Spleen (tissue), 7 donors: ENCODE measurements at regions not wholly inside any gene's neighbourhood (a gene's known extent, or its start where the extent isn't known, plus 50 kb on each side); places are given as distances from the start of the nearest gene placed in this dataset.

Source experiments
- POLR2A ChIP-seq, 3 donors: fragments of 450-650 bp; IDR thresholded peaks; one replicate each; pipeline ENCODE4 v1.5.1; 2017; ENCODE audit warnings: antibody characterized with exemption in 3 of 3, mild to moderate bottlenecking in 1 of 3
- POLR2AphosphoS5 ChIP-seq, 3 donors: sonication (generic); formaldehyde crosslinking; IDR thresholded peaks; one replicate each; pipeline ENCODE4 v1.5.1; 2017; ENCODE audit warnings: antibody characterized with exemption in 3 of 3
- TF ChIP-seq, protein P1 (sequence below), 11 experiments: fragments of 200-600 bp in 7 of 11; fragments of 450-650 bp in 4 of 11; sonication (generic) in 4 of 11; IDR thresholded peaks in 8 of 11; conservative IDR thresholded peaks in 3 of 11; 1 replicate in 7 of 11; 2 replicates in 4 of 11; pipeline versions ENCODE4 v1.4.0 to v1.8.0; 2016 to 2021; ENCODE audit warnings: antibody characterized with exemption in 11 of 11, inconsistent platforms in 4 of 11, mild to moderate bottlenecking in 1 of 11
- donor health status: DM: no; HTN: no; CAD: no; lungs with moderate emphysema.
- donor health status: DM: no; HTN: no; CAD: no.
- donor health status: DM: no; HTN: no; CAD: no.

DNA sequence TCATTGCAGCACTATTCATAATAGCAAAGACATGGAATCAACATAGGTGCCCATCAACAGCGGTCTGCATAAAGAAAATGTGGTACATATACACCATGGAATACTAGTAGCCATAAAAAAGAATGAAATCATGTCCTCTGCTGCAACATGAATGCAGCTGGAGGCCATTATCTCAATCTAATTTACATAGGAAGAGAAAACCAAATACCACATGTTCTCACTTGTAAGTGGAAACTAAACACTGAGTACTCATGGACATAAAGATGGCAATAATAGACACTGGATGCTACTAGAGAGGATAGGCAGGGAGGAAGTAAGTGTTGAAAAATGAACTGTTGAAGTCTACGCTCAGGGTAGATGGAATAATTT lies 203.9 kb upstream of the CDH9 start:
- TF ChIP-seq POLR2AphosphoS5 (IDR thresholded peaks at IDR 0.05) (no peak), POLR2A (IDR thresholded peaks at IDR 0.05) (no peak)
- TF ChIP-seq, protein P1, sequence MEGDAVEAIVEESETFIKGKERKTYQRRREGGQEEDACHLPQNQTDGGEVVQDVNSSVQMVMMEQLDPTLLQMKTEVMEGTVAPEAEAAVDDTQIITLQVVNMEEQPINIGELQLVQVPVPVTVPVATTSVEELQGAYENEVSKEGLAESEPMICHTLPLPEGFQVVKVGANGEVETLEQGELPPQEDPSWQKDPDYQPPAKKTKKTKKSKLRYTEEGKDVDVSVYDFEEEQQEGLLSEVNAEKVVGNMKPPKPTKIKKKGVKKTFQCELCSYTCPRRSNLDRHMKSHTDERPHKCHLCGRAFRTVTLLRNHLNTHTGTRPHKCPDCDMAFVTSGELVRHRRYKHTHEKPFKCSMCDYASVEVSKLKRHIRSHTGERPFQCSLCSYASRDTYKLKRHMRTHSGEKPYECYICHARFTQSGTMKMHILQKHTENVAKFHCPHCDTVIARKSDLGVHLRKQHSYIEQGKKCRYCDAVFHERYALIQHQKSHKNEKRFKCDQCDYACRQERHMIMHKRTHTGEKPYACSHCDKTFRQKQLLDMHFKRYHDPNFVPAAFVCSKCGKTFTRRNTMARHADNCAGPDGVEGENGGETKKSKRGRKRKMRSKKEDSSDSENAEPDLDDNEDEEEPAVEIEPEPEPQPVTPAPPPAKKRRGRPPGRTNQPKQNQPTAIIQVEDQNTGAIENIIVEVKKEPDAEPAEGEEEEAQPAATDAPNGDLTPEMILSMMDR (IDR thresholded peaks at IDR 0.05 in 8 of 11, conservative IDR thresholded peaks at IDR 0.05 in 3 of 11): no peak
